C4-2B (cell line): ENCODE measurements at regions not wholly inside any gene's neighbourhood (a gene's known extent, or its start where the extent isn't known, plus 50 kb on each side); places are given as distances from the start of the nearest gene placed in this dataset.

Source experiments
- CTCF ChIP-seq: fragments of 450-650 bp; conservative IDR thresholded peaks from 2 replicates; pipeline ENCODE4 v1.5.1; 2017; ENCODE audit warnings: mild to moderate bottlenecking
- ZFX ChIP-seq: fragments of 450-650 bp; IDR thresholded peaks from 2 replicates; pipeline ENCODE4 v1.6.1; 2017

- TF ChIP-seq CTCF (peak; percentile 31), ZFX (no peak)
Measured at GRCh38 chr10:111323389-111323966, 246.6 kb downstream of the ADRA2A start.
